ENCODE measurements at regions not wholly inside any gene's neighbourhood (a gene's known extent, or its start where the extent isn't known, plus 50 kb on each side); places are given as distances from the start of the nearest gene placed in this dataset.
"Not testable (repeated sequence)": the region's sequence is repeated elsewhere in the genome, so short reads cannot be mapped to it uniquely, and the experiment has no call there.

DNA sequence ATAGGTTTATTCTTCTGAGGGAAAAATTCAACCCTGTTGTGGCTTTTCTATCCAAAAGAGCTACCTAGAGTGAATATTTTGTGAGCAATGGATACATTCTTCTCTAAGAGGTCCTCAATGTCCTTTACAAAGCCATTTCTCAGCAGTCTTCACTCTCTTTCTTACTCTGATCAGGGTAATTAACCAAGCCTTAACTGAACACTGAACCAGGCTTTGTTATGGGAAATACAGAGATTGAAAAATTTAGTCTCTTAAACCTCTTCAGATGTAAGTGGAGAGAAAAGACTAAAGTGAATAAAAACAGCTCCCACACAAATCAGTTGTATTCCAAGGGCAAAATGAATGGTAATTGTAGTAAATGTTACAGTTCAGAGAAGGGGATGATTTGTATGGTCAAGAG is 64.0 kb upstream of the XIST start:
- TF ChIP-seq CTCF (IDR thresholded peaks at IDR 0.05; ENCODE audit: low read depth, low read length), result no peak
- no peak for DNase-seq (ENCODE audit: extremely low read depth, low read depth)

DNA sequence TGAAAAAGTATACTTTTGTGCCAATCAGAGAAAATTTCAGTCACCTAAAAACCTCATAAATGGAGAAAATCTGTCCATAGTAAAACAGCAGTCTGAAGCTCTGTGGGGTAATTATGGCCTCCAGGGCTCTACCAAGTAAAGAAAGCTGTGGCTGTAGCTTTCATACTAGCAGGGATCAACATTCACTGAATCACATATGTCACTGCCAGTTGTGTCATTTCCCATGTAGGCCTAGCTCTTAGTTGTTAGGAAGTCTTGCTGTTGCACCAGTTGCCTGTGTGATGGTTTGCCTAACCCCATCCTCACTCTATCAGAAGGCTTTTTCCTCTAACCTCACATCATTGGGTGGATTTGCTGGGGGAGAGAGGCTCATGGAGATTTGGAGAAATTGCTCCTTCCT is 62.3 kb upstream of the XIST start:
- DNase-seq (ENCODE audit: extremely low read depth, low read depth), result not testable (repeated sequence)

GRCh38 chrX:73913580-73913979 is 61.1 kb upstream of the XIST start:
- TF ChIP-seq CTCF (IDR thresholded peaks at IDR 0.05; ENCODE audit: low read depth, low read length), result no peak
- DNase-seq (ENCODE audit: extremely low read depth, low read depth), result no peak

DNA sequence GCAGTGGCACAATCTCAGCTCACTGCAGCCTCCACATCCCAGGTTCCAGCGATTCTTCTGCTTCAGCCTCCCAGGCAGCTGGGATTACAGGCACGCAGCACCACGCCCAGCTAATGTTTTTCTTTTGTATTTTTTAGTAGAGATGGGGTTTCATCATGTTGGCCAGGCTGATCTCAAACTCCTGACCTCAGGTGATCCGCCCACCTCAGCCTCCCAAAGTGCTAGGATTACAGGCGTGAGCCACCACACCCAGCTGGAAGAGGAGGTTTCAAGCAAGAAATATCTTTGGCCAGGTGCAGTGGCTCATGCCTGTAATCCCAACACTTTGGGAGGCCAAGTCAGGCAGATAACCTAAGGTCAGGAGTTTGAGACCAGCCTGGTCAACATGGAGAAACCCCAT is 59.4 kb upstream of the XIST start:
- not testable (repeated sequence) for DNase-seq (ENCODE audit: extremely low read depth, low read depth)

GRCh38 chrX:73905749-73906374 is 53.3 kb upstream of the XIST start:
- DNase-seq (ENCODE audit: extremely low read depth, low read depth), result not testable (repeated sequence)

DNA sequence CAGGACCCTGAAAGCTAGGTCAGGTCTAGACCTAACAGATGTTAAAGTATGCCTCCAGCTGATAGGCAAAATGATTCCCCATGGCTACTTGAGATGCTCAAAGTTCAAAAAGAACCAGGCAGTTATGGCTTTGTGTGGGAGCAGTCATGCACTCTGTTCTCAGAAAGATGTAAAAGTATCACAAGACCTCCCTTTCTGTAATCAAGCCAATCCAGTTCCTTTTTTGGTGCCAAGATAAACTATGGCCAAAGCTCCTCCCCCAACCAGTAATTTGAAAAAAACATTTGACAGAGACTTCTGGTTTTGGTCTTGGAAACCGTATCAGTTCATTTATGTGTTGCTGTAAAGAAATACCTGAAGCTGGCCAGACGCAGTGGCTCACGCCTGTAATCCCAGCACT is 51.4 kb upstream of the XIST start:
- TF ChIP-seq CTCF (IDR thresholded peaks at IDR 0.05; ENCODE audit: low read depth, low read length), result no peak
- DNase-seq (ENCODE audit: extremely low read depth, low read depth), result no peak

Measured in AG09319 (cell line).